ENCODE measurements at regions not wholly inside any gene's neighbourhood (a gene's known extent, or its start where the extent isn't known, plus 50 kb on each side); places are given as distances from the start of the nearest gene placed in this dataset.

DNA sequence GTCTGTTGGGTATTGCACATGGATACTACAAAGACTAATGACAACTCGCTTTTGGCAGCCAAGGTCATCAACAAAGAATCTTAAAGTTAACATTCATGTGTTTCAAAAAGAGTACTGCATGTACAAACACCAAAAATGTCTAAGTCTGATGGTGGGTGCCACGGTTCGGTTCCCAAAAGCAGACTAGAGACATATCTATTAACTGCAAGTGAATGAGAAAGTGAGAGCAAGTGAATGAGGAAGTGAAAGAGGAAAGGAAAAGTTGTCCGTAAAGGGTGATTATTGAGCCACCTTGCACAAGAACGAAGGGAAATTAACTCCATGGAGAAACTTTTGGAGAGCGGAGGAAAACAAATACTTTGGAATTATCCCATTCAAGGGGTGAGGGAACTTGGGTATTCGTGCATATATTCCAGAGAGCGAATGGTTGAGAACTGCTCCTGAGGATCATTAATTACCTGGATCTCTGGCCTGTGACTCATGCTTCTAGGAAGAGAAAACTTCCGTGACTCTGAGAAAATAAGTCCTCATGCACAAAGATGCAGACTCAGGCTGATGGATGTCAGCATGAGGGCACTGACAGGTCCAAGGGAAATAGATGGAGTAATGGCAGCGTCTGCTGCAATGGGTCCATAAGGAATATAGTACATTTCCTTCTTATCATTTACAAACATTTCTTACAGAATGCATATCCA is 336.5 kb upstream of the TGFBR2 start:
- no peak for DNase-seq

DNA sequence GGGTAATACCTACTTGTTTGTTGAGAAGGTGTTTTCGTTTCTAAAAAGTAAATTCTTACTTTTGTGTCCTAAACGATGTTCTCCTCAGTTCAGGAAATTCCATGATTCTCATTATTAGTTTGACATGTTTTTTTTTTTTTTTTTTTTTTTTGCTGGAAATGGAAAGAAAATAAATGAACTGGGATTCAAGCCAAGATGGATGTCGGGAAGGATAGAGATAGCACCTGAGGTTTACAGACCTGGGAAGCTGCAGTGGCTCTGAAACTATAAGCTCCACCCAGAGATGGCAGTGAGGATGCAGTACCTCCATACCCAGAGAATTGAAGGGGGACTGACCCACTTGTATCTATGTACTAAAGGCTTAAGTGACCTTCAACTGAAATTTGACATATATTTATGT is 334.6 kb upstream of the TGFBR2 start:
- no peak for DNase-seq

DNA sequence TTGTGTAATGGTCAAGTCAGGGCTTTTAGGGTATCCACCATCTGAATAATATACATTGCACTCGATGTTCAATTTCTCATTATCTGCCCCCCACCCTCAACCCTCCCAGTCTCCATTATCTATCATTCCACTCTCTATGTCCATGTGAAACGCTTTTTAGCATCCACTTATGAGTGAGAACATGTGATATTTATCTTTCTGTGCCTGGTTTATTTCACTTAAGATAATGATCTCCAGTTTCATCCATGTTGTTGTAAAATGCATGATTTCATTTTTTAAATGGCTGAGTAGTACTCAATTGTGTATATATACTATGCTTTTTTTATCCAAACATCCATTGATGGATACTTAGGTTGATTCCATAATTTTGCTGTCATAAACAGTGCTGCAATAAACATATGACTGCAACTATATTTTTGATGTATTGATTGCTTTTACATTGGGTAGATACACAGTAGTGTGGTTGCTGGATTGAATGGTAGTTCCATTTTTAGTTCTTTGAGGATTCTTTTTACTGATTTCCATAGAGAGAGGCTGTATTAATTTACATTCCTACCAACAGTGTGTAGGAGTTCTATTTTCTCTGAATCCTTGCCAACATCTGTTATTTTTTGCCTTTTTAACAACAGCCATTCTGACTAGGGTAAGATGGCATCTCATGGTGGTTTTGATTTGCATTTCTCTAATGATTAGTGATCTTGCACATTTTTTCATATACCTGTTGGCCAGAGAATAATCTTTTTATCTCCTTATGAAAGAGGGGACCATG is 332.9 kb upstream of the TGFBR2 start:
- DNase-seq: no peak

DNA sequence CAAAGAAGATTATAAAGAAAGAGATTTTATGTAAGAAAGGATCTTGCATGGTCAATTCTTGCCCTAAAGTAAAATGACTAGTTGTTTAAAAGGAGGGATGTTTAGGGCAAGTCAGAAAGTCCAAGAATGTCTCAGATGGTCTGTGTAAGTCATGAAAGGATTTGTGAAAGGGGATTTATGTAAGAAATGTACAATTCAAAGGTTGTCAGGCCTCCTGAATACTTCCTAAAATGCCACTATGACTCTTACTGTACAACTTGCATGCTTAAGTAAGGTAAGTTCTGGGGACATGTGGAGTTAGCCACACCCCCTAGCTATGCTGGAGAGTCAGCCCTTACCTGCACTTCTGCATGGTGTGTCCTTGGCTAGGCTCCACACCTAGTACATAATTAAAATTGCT is 328.9 kb upstream of the TGFBR2 start:
- DNase-seq: no peak

DNA sequence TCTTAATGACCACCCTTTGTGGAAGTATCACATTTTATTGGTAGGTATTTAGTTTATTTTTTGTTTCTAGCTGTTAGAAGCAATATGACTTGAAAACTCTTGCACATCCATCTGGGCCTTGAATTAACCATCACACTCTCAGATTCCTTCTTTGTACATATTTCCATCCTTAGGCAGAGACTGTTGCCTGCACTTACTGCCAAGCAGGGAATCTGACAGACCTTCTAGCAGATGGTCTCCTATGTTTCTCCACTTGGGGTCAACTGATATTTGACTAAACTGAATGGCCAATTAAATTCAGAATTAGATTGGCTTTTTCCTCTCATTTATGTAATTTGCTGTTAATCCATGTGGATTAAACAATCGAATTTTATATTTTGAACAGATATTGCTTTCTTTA is 324.9 kb upstream of the TGFBR2 start:
- no peak for DNase-seq

DNA sequence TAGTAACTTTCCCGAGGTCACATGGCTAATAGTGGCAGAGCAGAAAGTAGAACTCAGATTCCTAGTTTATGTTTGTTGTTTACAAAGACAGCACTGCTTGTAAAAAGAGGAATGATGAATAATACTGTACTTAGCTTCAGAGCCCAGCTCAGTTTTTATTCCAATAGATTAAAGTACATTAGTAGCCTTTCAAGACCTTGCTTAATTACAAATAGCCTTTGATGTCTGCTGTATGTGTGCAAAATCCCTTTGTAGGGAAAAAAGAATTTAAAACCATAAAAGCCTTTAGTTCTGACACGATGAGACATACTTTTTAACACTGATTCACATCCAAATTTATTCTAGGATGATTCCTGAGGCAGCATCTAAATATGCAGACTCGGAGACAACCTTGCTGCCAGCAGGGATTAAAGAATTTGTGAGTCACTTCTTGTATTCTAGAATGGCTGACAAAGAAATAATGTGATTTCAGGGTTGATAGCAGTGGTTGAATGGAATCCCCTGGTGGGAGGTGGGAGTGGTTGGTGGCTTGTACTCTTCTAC is 324.2 kb upstream of the TGFBR2 start:
- DNase-seq: no peak

DNA sequence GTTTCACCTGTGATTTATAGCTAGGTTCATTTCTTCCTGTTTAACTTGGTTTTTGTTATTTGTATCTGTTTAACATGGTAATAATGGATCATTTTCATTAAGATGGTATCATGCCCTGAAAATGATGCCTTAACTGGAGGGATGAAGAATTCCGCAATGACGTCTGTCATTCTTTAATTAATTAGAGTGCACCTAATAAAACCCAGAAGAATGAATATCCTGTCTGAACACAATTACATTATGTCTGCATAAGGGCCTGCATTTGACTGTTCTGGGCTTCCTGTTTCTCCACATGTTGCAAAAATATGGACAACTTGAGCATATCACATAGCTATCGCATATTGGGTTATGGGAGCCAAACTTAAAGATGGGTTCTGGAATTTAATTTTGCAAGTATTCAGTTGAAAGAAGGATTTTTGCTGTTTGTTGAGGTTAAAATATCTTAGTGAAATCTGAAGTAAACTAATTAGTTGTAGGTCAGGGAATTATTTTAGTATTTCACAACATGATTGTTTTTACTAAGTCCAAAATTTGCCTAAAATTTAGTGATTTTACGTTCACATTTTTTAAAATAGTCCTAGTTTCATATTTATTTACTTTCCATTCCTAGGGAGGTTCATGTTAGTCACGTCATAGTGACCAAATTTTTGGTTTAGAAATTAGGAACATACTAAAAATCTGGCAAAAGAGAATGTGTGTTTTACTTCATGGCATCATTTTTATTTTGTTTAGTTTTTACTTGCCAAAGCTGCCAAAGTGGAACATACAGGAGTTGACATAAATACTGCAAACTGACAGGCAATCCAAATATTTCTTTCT is 321.0 kb upstream of the TGFBR2 start:
- no peak for DNase-seq

DNA sequence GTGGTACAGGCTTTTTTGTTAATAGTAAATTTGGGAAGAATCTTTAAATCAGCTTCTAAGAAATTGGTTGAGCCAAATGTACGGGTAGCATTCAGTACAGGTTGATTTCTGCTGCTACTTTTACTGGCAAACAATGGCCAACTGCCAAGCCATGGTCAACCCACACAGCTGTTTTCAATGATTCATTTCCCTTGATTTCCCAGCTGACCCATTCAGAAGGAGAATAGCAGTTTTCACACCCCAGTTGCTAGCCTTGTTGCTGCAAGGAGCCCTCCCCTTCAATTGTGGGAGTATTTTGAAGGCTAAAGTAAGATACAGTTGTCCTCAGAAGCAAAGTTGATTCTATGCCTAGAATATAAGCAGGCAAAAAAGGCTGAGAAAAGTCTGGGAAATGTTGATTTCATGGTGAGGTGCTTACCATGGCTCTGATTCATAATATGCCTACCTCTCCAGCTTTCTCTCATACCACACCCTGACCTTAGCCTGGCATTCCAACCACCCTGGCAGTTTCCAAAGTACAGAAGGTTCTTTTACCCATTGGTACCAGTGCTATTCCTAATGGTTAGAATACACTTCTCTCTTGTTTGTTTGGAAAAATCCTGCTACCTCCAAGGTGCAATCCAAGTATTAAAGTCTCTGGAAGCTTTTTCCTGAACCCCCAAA is 320.3 kb upstream of the TGFBR2 start:
- peak; percentile 34 for DNase-seq

DNA sequence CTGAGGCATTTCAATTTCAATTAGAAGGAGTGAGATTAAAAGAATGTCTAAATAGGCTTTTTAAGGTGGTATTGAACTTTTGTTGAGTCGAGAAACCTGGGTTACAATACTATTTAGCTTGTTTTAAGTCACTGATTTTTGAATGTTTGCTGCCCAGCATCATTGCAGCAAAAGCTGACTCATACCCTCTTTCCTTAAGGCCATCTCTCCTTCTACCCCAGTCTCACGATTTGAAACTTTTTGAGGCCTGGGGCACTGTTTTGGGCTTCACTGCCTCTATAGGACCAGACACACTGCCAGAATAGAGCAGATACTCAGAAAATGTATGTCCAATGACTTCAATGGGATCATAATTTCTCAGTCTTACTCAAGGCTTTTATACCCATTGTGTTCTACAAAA is 319.6 kb upstream of the TGFBR2 start:
- DNase-seq: no peak

DNA sequence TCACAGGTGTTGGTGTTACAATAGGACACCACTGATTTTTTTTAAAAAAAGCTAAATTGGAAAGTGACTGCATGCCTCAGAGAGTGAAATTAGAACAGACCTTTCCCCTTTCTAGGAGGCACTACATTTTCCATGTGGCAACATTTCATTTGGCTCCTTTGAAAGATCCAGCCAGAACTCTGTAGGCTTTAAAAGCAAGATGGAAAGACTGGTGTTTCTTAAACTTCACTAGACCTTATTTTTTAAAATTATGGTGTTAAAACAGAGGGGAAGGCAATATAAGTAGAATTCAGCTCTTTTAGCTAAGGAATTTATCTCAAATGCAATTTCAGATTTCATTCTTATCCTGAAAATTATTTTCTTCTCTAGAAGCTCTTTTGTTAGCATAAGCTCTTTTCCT is 317.6 kb upstream of the TGFBR2 start:
- no peak for DNase-seq

DNA sequence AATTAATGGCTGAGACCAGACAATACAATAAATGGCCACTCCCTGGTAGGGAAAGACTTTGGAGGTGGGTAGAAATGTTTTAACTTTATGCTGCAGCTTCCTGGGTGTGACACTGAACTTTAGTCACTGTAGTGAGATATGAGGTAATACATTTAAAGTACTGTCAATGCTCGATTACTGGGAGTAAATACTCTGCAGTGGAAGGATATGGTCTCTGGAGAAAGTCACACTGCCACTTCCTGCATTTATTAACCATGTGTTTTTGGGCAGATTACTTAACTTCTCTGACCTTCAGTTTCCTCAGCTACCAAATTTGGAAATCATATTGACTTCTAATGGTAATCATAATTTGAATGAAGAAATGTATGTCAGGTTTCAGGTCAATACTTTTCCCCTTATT is 317.1 kb upstream of the TGFBR2 start:
- DNase-seq: no peak

DNA sequence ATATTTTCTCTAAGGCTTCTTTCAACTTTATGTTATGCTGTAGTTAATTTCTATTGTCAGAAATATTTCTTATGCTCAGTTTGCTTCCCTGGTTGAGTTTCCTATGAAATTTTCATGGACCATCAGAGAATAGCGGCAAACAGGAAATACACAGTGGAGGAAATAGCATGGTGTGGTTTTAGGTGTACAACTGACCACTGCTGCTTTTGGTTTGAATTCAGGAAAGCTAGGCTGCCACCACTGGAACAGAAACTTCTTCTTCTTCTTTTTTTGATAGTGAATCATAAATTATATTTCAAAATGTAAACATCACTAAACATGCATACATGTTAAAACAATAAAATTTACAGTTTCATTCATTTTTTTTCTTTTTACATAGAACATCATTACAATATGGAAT is 316.6 kb upstream of the TGFBR2 start:
- no peak for DNase-seq

DNA sequence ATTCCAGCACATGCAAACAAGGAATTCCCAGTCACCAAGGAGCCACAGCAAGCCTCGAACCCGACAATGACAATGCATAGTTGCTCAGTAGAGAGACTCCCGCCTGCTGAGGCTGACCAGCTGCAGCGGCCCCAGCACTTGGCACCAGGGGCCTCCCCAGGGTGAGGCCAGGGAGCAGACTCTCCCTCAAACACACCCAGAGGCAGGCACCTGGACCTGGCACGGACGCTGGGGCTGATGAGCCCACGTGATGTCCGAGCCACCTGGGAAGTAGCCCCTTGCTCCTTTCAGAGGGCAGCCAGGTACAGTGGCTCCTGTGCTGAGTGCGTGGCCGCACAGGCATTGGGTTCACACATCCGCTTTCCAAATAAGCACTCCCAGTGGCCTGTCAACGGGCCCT is 315.9 kb upstream of the TGFBR2 start:
- DNase-seq: no peak

DNA sequence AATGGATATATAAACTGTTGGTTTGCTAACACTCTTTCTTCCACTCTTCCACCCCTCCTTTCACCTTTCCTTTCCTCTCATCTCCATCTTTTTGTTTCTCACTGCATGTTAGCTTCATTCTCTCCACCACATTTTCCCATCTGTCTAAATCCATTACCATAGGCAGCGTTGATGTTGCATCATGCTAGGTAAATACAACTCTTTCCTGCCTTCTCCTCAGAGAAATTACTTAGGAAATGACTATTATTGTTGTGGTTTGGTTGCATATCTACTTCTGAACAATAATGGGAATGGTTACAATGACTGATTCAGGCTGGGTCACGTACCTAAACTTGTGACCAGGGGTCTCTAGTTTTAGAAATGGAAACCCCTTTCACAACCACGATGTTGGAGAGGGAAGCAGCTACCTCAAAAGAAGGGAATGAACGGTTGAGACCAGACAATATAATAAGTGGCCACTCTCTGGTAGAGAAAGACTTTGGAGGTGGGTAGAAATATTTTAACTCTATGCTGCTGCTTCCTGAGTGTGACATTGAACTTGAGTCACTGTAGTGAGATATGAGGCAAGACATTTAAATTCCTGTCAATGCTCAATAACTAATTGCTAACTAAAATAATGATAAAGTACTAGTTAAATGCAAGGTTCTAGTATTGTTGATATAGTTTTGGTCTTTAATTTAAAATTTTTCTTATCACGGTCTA is 314.1 kb upstream of the TGFBR2 start:
- no peak for DNase-seq

DNA sequence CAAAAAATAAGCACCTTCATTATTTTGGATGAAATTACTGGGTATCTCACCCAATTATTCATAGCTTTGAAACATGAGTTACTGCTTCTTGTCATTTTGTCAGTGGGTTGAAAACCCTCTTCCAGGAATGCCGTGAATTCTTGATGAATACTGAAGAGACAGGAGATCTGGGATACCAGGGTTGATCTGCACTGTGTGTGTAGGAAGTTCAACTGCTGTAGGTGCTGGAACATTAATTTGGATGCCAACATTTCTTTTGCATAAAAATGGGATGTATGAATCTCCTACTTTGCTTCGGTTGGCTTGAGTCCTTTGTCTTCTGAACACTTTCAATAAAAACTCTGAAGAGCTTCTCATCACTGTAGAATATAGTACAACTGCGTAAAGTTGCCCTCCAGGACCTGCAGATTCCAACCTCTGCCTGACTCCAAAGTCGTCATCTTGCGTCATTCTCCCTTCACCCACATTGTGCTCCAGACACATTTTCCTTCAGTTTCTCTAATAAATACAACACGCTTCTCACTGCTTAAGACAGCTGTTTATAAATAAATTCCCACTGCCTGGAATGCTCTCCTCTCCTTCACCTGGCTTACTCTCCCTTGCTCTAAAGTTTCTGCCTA is 312.7 kb upstream of the TGFBR2 start:
- no peak for DNase-seq

DNA sequence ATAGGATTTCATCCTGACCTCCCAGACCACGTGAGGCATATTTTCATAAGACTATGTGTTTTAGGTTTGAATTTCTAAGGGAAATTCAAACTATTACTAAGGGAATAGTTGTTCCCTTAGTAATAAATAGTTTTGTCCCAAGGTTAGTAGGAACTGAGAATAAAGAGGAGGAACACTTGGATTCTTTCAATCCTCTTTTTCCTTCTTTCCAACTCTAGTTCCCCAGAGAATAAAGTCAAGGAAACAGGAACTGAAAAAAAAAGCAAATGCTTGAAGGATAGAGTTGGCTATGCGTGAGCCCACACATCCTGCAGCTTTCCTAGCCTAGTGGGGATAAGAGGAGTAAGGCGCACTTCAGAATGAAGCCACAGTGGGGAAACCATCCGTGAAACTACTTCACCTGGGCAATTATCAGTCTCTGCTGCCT is 312.1 kb upstream of the TGFBR2 start:
- no peak for DNase-seq

DNA sequence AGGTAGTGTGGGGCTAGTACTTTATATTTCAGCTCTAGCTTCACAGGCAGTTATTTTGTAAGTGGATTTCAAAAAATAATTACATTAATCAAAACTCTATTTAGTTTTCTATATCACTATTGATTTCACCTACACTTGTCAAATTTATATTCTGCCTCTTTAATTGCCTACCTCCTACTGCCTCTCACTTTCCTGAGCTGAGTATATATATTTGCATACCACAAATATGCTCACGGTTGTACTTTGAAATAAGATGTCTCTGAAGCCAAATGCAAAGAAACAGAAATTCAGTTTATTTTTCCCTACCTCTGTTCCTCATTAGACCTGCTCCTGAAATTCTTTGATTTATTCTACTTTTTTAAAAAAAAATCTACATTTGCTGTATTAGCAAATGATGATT is 309.3 kb upstream of the TGFBR2 start:
- DNase-seq: no peak

DNA sequence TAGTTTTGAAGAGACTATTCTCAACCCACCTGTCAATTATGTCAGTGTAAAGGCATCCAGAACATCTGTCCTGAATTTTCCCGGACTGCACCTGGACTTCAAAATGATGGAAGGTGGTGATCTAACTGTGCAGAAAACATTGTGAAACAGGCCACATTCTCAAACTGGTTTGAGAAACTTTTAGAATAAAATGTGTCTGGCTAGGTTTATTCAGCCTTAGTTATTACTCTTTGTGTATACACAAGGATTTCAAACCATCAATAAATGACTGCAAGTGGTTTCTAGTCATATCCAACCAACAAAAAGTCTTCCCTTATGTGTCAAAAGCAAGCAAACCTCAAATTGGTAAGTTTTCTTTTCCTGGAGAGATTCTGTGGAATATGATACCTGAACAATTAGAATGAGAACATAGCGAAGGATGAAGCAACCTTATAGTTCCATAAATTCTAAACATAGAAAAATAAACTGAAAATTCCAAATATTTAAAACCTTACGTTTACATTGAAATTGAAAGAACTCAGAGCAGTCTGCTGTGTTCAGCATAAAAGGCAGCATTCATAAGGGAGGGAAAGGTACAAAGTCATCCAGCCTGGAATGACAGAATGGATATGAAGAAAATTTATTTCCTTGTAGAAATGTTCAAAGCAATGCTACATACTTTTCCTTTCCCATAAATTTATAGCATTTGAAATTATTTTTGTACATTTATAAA is 306.6 kb upstream of the TGFBR2 start:
- no peak for DNase-seq

DNA sequence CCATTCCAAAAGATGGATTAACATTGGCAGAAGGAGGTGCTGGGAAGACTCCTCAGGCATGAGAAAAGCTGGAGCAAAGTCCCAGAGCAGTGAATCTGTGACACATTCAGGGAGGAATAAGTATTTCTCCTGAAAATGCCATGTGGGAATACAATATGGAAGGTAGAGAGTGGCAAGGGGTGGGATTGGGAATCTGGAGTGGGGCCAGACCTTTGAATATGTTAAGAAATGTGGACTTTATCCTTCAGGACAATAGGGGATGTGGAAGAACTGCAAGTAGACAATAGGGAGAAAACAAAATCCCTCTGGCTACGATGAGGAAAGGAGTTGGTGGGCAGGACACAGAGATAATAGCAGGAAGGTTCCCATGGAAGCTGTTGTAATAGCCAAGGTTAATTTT is 305.6 kb upstream of the TGFBR2 start:
- DNase-seq: no peak

DNA sequence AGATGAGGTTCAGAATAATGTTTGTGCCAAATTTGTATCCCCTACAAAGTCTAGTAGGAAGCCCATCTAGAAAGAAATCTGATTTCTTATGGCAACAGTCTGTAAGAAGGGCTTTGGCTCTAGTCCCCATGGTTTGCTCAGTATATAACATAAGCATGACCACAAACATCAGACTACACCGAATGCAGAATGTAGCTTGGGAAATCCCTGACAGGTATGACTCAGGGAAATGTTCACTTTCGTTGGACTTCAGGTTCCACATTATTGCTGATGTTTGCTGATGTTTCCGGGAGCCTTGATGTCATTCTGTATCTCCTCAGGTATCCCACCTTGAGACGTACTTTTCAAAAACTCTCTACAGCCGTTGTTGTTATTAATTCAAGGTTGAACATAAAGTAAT is 304.4 kb upstream of the TGFBR2 start:
- no peak for DNase-seq

DNA sequence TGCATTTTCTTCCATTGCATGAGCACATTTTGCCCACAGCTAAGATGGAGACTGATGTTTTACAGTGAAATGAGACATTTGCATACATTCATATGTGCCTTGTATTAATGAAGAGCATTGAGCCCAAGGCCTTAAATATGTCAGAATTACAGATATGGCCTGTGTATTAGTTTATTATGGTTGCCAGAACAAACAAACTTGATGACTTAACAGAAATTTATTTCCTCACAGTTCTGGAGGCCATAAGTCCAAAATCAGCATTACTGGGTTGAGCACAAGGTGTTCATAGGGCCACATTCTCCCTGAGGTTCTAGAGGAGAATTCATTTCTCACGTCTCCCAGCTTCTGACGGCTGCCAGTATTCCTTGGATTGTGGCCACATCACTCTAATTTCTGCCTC is 302.6 kb upstream of the TGFBR2 start:
- DNase-seq: no peak

All from NCI-H774 (cell line).